Neuronal stem cell (in vitro differentiated cells): ENCODE measurements at regions not wholly inside any gene's neighbourhood (a gene's known extent, or its start where the extent isn't known, plus 50 kb on each side); places are given as distances from the start of the nearest gene placed in this dataset.
A peak's percentile ranks its signal among the peaks of the same experiment; 100 is the strongest.

Experiments used
- DNase-seq: peaks from one replicate; pipeline ENCODE4 v3.0.0-alpha.2; 2013; ENCODE audit warnings: low spot score
- H2AFZ ChIP-seq: one replicate; pipeline ENCODE4 v1.6.1; 2013; ENCODE audit warnings: mild to moderate bottlenecking, low read length, inconsistent platforms
- H2AK5ac ChIP-seq: 2 replicates; pipeline ENCODE4 v1.6.1; 2013; ENCODE audit warnings: low read depth, mild to moderate bottlenecking, inconsistent platforms, low read length, moderate library complexity, mixed read lengths
- H2BK120ac ChIP-seq: 2 replicates; pipeline ENCODE4 v1.6.1; 2013; ENCODE audit warnings: low read depth, mild to moderate bottlenecking, inconsistent platforms, low read length, moderate library complexity, mixed read lengths
- H2BK12ac ChIP-seq: one replicate; pipeline ENCODE4 v1.6.1; 2013; ENCODE audit warnings: low read length, inconsistent platforms
- H2BK15ac ChIP-seq: 2 replicates; pipeline ENCODE4 v1.6.1; 2013; ENCODE audit warnings: mild to moderate bottlenecking, low read length, inconsistent platforms, mixed read lengths
- H2BK5ac ChIP-seq: one replicate; pipeline ENCODE4 v1.6.1; 2013; ENCODE audit warnings: inconsistent platforms, mild to moderate bottlenecking, low read length, moderate library complexity
- H3K14ac ChIP-seq: one replicate; pipeline ENCODE4 v1.6.1; 2013; ENCODE audit warnings: low read length, inconsistent platforms
- H3K18ac ChIP-seq: 2 replicates; pipeline ENCODE4 v1.6.1; 2013; ENCODE audit warnings: low read length, inconsistent platforms
- H3K23ac ChIP-seq: 2 replicates; pipeline ENCODE4 v1.6.1; 2013; ENCODE audit warnings: low read depth, mild to moderate bottlenecking, mixed read lengths, low read length, inconsistent platforms; ENCODE audit not compliant: poor library complexity
- H3K27ac ChIP-seq: replicated peaks from 3 replicates; pipeline ENCODE4 v1.5.1; 2013; ENCODE audit warnings: low read length, inconsistent platforms
- H3K27me3 ChIP-seq, 3 experiments: 2 replicates each; pipeline ENCODE4 v1.6.1; 2013; ENCODE audit warnings: low read length in 3 of 3, mild to moderate bottlenecking in 2 of 3, inconsistent platforms in 1 of 3, low read depth in 1 of 3, mixed read lengths in 1 of 3, moderate library complexity in 1 of 3; ENCODE audit not compliant: control insufficient read depth in 3 of 3, insufficient read depth in 3 of 3
- H3K36me3 ChIP-seq, 2 donors: replicated peaks in 1 of 2; 2 replicates each; pipeline ENCODE4 v1.6.1; 2013; ENCODE audit warnings: low read length in 2 of 2; ENCODE audit not compliant: control insufficient read depth in 2 of 2, insufficient read depth in 2 of 2
- H3K4ac ChIP-seq: 2 replicates; pipeline ENCODE4 v1.6.1; 2013; ENCODE audit warnings: inconsistent platforms, mild to moderate bottlenecking, low read length, moderate library complexity
- H3K4me1 ChIP-seq, 2 donors: 1 replicate in 1 of 2; 2 replicates in 1 of 2; pipeline ENCODE4 v1.6.1; 2013; ENCODE audit warnings: low read length in 2 of 2, low read depth in 1 of 2; ENCODE audit not compliant: control insufficient read depth in 2 of 2, insufficient read depth in 1 of 2
- H3K4me2 ChIP-seq: one replicate; pipeline ENCODE4 v1.6.1; 2013; ENCODE audit warnings: mild to moderate bottlenecking, low read length, inconsistent platforms; ENCODE audit not compliant: insufficient read depth, poor library complexity, severe bottlenecking
- H3K4me3 ChIP-seq, 2 donors: 2 replicates each; pipeline ENCODE4 v1.5.1; 2013; ENCODE audit warnings: low read length in 2 of 2, mild to moderate bottlenecking in 2 of 2, inconsistent platforms in 1 of 2, moderate library complexity in 1 of 2
- H3K79me1 ChIP-seq: one replicate; pipeline ENCODE4 v1.6.1; 2013; ENCODE audit warnings: low read depth, mild to moderate bottlenecking, inconsistent platforms, low read length, moderate library complexity
- H3K9ac ChIP-seq: one replicate; pipeline ENCODE4 v1.6.1; 2013; ENCODE audit warnings: mild to moderate bottlenecking, low read depth, low read length, inconsistent platforms; ENCODE audit not compliant: poor library complexity
- H3K9me3 ChIP-seq, 2 donors: replicated peaks in 1 of 2; 2 replicates each; pipeline versions ENCODE3 to v1.6.1; 2013; ENCODE audit warnings: low read length in 2 of 2, mild to moderate bottlenecking in 2 of 2, inconsistent platforms in 1 of 2, low read depth in 1 of 2, mixed read lengths in 1 of 2, moderate library complexity in 1 of 2; ENCODE audit not compliant: control insufficient read depth in 2 of 2, insufficient read depth in 1 of 2
- H4K8ac ChIP-seq: one replicate; pipeline ENCODE4 v1.6.1; 2013; ENCODE audit warnings: low read depth, mild to moderate bottlenecking, inconsistent platforms, low read length, moderate library complexity
- H4K91ac ChIP-seq: one replicate; pipeline ENCODE4 v1.6.1; 2013; ENCODE audit warnings: low read length, low read depth, mild to moderate bottlenecking, inconsistent platforms; ENCODE audit not compliant: poor library complexity
- WGBS, 2 donors: extraction: QIAGEN DNeasy Blood & Tissue Kit; methylation state at CpG; one replicate each; pipeline ENCODE4 v1.1.7; 2013; ENCODE audit warnings: missing lambda C conversion rate in 2 of 2, mixed read lengths in 1 of 2; ENCODE audit not compliant: insufficient read length in 2 of 2, insufficient replicate concordance in 1 of 2; ENCODE audit errors: extremely low coverage in 2 of 2; 5-methylcytosine and 5-hydroxymethylcytosine counted together

DNA sequence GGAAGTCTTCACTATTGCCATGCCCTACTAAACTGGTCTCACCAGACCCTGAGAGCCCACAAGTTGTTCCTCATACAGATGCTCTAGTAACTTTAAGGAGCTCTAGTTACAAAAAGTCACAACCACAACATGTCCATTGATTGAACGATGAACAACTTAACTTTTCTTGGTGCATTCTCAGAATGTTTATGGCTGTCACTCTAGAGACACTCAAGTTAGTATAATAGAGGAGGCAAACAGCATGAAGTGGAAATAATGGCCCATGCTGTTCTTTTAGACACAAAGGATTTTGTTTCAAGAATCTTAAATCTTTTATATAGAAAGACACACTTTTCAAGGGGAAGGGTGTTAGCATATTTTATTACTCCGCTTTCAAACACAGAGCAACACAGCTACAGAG lies 934.4 kb downstream of the HACE1 start:
- no peak overlapping the region for H2BK12ac ChIP-seq
- H2BK5ac ChIP-seq: no peak overlapping the region
- H3K4me3 ChIP-seq: no peak overlapping the region
- no peaks in the 10 kb centered on the region for H3K79me1 ChIP-seq
- no peak overlapping the region for H2AK5ac ChIP-seq
- H3K27ac ChIP-seq: no peak overlapping the region
- H3K18ac ChIP-seq: no peak overlapping the region
- no peak overlapping the region for H4K91ac ChIP-seq
- H2BK15ac ChIP-seq: no peak overlapping the region
- no peak overlapping the region for H3K4ac ChIP-seq
- no peak overlapping the region for H2BK120ac ChIP-seq
- H3K36me3 ChIP-seq: no peaks in the 10 kb centered on the region
- H3K9me3 ChIP-seq: no peaks in the 10 kb centered on the region
- no peak overlapping the region for H3K23ac ChIP-seq
- no peak overlapping the region for H3K9ac ChIP-seq
- no peaks in the 10 kb centered on the region for H3K27me3 ChIP-seq
- no peak overlapping the region for H3K4me2 ChIP-seq
- H3K4me1 ChIP-seq: no peaks in the 10 kb centered on the region
- DNase-seq: no peak
- peak overlapping the region; percentile 32 for H2AFZ ChIP-seq
- H4K8ac ChIP-seq: no peak overlapping the region
- no CpG with 5 or more reads among the region's 2 CpGs for WGBS, 2 donors
- H3K14ac ChIP-seq: no peak overlapping the region

DNA sequence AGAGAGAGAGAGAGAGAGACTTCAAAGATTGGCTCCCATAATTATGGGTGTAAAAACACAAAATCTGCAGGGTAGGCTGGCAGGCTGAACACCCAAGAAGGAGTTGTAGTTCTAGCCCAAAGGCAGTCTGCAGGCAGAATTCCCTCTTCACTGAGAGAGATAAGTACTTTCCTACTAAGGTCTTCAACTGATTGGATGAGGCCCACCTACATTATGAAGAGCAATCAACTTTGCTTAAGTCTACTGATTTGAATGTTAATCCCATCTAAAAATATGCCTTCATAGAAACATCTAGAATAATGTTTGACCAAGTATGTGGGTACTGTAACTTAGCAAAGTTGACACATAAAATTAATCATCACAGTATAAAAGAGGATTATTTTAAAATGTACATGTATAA lies 949.7 kb downstream of the HACE1 start:
- Histone ChIP-seq H4K91ac (no peak overlapping the region), H3K27ac (no peak overlapping the region), H2AFZ (no peak overlapping the region), H3K36me3 (no peaks in the 10 kb centered on the region), H3K27me3 (no peaks in the 10 kb centered on the region), H3K4ac (no peak overlapping the region), H3K79me1 (no peaks in the 10 kb centered on the region), H2BK120ac (no peak overlapping the region), H3K4me2 (no peak overlapping the region), H3K4me3 (no peak overlapping the region), H2BK12ac (no peak overlapping the region), H3K9ac (no peak overlapping the region), H3K14ac (no peak overlapping the region), H2BK15ac (no peak overlapping the region), H3K18ac (no peak overlapping the region), H3K4me1 (peaks cover 0 to 1% of the 10 kb centered on the region in 2 donors), H2BK5ac (no peak overlapping the region), H4K8ac (no peak overlapping the region), H2AK5ac (no peak overlapping the region), H3K9me3 (no peaks in the 10 kb centered on the region), H3K23ac (no peak overlapping the region)
- DNase-seq: no peak

GRCh38 chr6:103908898-103909297 lies 950.8 kb downstream of the HACE1 start:
- H3K9ac ChIP-seq: no peak overlapping the region
- no peak overlapping the region for H3K4me3 ChIP-seq
- no peak overlapping the region for H3K18ac ChIP-seq
- DNase-seq: no peak
- no peak overlapping the region for H2BK15ac ChIP-seq
- H3K4me2 ChIP-seq: no peak overlapping the region
- no peaks in the 10 kb centered on the region for H3K9me3 ChIP-seq
- no peaks in the 10 kb centered on the region for H3K79me1 ChIP-seq
- H3K27me3 ChIP-seq: no peaks in the 10 kb centered on the region
- no peak overlapping the region for H2BK12ac ChIP-seq
- no peak overlapping the region for H3K4ac ChIP-seq
- no CpG with 5 or more reads among the region's 3 CpGs for WGBS, 2 donors
- H3K23ac ChIP-seq: no peak overlapping the region
- no peak overlapping the region for H4K91ac ChIP-seq
- H4K8ac ChIP-seq: no peak overlapping the region
- no peak overlapping the region for H2AK5ac ChIP-seq
- H2BK120ac ChIP-seq: no peak overlapping the region
- H2AFZ ChIP-seq: no peak overlapping the region
- no peak overlapping the region for H3K27ac ChIP-seq
- H3K4me1 ChIP-seq: no peaks in the 10 kb centered on the region
- no peaks in the 10 kb centered on the region for H3K36me3 ChIP-seq
- H3K14ac ChIP-seq: peak overlapping the region; percentile 25
- no peak overlapping the region for H2BK5ac ChIP-seq

- H3K4me3 ChIP-seq: no peak overlapping the region
- no CpG with 5 or more reads among the region's 2 CpGs for WGBS, 2 donors
- H3K9me3 ChIP-seq: no peaks in the 10 kb centered on the region
- H3K4ac ChIP-seq: no peak overlapping the region
- H2BK12ac ChIP-seq: no peak overlapping the region
- H3K36me3 ChIP-seq: no peaks in the 10 kb centered on the region
- no peak overlapping the region for H3K4me2 ChIP-seq
- H3K79me1 ChIP-seq: no peaks in the 10 kb centered on the region
- H4K8ac ChIP-seq: no peak overlapping the region
- H3K27ac ChIP-seq: no peak overlapping the region
- H3K4me1 ChIP-seq: peaks cover 0 to 4% of the 10 kb centered on the region in 2 donors
- H3K23ac ChIP-seq: no peak overlapping the region
- DNase-seq: no peak
- H3K18ac ChIP-seq: no peak overlapping the region
- no peak overlapping the region for H3K14ac ChIP-seq
- no peak overlapping the region for H2BK5ac ChIP-seq
- H2BK15ac ChIP-seq: no peak overlapping the region
- H2BK120ac ChIP-seq: no peak overlapping the region
- H3K27me3 ChIP-seq: no peaks in the 10 kb centered on the region
- H4K91ac ChIP-seq: no peak overlapping the region
- H2AFZ ChIP-seq: no peak overlapping the region
- H3K9ac ChIP-seq: no peak overlapping the region
- H2AK5ac ChIP-seq: no peak overlapping the region
Measured at GRCh38 chr6:103895136-103895535, 964.6 kb downstream of the HACE1 start.
